ENCODE measurements at regions not wholly inside any gene's neighbourhood (a gene's known extent, or its start where the extent isn't known, plus 50 kb on each side); places are given as distances from the start of the nearest gene placed in this dataset.

DNA sequence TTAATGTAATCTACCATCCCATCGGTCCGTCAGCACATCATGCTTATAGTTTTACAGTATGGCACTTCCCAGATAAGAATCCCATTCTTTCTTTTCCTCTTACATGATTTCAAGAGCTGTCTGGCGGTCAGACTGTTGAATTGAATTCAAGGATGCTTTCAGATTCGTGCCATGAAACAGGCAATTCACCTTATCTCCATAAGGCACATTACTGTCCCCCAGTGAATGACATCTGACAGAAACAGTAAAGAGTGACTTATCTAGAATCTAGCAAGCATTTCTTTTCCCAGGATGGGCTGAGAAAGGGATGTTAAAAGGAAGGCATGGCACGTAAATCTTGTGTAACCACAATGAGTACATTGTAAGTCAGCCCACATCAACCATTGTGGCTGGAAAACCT lies 61.1 kb upstream of the SEM1 start:
- no peak for TF ChIP-seq MBNL3 (CRISPR knock-in tag; conservative IDR thresholded peaks at IDR 0.05)
- TF ChIP-seq TEAD3 (CRISPR knock-in tag; optimal IDR thresholded peaks at IDR 0.05; ENCODE audit: borderline replicate concordance): no peak
- H3K4me2 ChIP-seq (ENCODE audit: low read depth, low read length): no peak overlapping the region
- no peak overlapping the region for H3K9ac ChIP-seq (ENCODE audit: insufficient read depth, low read depth, low read length)
- no peaks in the 10 kb centered on the region for H3K9me3 ChIP-seq (ENCODE audit: low read length)
- DNase-seq (ENCODE audit: low spot score) (no peak), ATAC-seq (no peak), FAIRE-seq (no peak)
- no TSS peak for BruUV-seq (replicated peaks)
- no peak overlapping the region for H2AFZ ChIP-seq (ENCODE audit: low read length)
- WGBS (ENCODE audit: low lambda C conversion rate): 66% methylated on average over 5 of the region's 5 CpGs
- H3K79me2 ChIP-seq (ENCODE audit: insufficient read depth, low read length): no peaks in the 10 kb centered on the region
- H3K27ac ChIP-seq (ENCODE audit: extremely low read length, insufficient read depth, low read length): no peak overlapping the region
- no peaks in the 10 kb centered on the region for H3K27me3 ChIP-seq (ENCODE audit: control insufficient read depth in 1 of 2, insufficient read depth in 2 of 2, low read length in 2 of 2)
- H4K20me1 ChIP-seq (ENCODE audit: insufficient read depth, low read length): no peaks in the 10 kb centered on the region
- ChIA-PET POLR2A (no interaction called here), CTCF (ENCODE audit: low intra/inter-chr PET ratio, low total read pairs) (no interaction called here)
- intact Hi-C loops (cut with micrococcal nuclease; ENCODE audit: unreplicated experiment) (loop anchor here (10.0 kb wide), 1 partner anchor 696 kb away; no protein-coding TSS in a partner anchor), in situ Hi-C loops (cut with HindIII; ENCODE audit: extremely low pct_ligation_motif_present, low pct_unique_long_range_greater_than_20kb) (loop anchor here (25.0 kb wide), 1 partner anchor 858 kb away; no protein-coding TSS in a partner anchor)
- no peak overlapping the region for H3K4me3 ChIP-seq (replicated peaks in 1 of 3; ENCODE audit: insufficient read depth in 1 of 3, low read depth in 2 of 3, low read length in 3 of 3)
- H3K36me3 ChIP-seq (replicated peaks in 1 of 2; ENCODE audit: control insufficient read depth in 1 of 2, insufficient read depth in 2 of 2, low read length in 2 of 2): no peaks in the 10 kb centered on the region
- H3K4me1 ChIP-seq (ENCODE audit: insufficient read depth, low read length): no peaks in the 10 kb centered on the region

DNA sequence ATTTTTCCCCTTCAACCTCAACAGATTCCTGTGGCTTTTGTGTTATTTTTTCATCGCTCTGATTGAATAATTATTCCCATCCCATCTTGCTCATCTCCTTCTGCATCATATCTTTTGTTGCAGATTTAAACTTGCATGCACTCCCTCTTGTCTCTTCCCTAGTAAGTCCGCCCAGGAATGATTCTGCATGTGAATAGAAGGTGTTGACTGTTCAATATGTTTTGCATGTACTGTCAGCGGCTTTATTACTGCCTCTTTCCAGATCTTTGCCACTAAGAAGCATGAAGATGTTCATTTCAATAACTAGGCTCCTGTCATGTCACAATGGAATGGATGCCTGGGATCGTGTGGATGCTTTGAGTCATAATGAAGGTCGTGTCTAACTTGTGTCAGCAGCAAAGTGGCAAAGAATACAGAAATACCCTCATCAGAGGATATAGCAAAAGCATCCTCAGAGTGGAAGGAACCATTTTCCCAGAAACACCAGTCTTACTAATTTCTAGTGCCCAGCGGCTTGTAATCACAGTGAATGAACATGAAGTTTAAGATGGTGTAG lies 62.6 kb upstream of the SEM1 start:
- H3K4me3 ChIP-seq (replicated peaks in 1 of 3; ENCODE audit: insufficient read depth in 1 of 3, low read depth in 2 of 3, low read length in 3 of 3): no peak overlapping the region
- no peak for FAIRE-seq
- intact Hi-C loops (cut with micrococcal nuclease; ENCODE audit: unreplicated experiment): loop anchor here (10.0 kb wide), 1 partner anchor 697 kb away; no protein-coding TSS in a partner anchor
- in situ Hi-C loops (cut with HindIII; ENCODE audit: extremely low pct_ligation_motif_present, low pct_unique_long_range_greater_than_20kb): loop anchor here (25.0 kb wide), 1 partner anchor 860 kb away; no protein-coding TSS in a partner anchor
- no peak for DNase-seq (ENCODE audit: low spot score)
- H2AFZ ChIP-seq (ENCODE audit: low read length): no peak overlapping the region
- no peak overlapping the region for H3K4me2 ChIP-seq (ENCODE audit: low read depth, low read length)
- TF ChIP-seq CHD2 (IDR thresholded peaks at IDR 0.05; ENCODE audit: low read depth, low read length): no peak
- TF ChIP-seq ISL2 (CRISPR knock-in tag; IDR thresholded peaks at IDR 0.05): no peak
- TF ChIP-seq, protein P1, sequence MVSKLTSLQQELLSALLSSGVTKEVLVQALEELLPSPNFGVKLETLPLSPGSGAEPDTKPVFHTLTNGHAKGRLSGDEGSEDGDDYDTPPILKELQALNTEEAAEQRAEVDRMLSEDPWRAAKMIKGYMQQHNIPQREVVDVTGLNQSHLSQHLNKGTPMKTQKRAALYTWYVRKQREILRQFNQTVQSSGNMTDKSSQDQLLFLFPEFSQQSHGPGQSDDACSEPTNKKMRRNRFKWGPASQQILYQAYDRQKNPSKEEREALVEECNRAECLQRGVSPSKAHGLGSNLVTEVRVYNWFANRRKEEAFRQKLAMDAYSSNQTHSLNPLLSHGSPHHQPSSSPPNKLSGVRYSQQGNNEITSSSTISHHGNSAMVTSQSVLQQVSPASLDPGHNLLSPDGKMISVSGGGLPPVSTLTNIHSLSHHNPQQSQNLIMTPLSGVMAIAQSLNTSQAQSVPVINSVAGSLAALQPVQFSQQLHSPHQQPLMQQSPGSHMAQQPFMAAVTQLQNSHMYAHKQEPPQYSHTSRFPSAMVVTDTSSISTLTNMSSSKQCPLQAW (CRISPR knock-in tag; IDR thresholded peaks at IDR 0.05): no peak
- TF ChIP-seq KLF9 (CRISPR knock-in tag; IDR thresholded peaks at IDR 0.05; ENCODE audit: low read depth): no peak
- TF ChIP-seq YEATS4 (CRISPR knock-in tag; IDR thresholded peaks at IDR 0.05; ENCODE audit: borderline replicate concordance): no peak
- no peak for TF ChIP-seq ZFP90 (CRISPR knock-in tag; IDR thresholded peaks at IDR 0.05; ENCODE audit: borderline replicate concordance)
- no peak for TF ChIP-seq SAP130 (CRISPR knock-in tag; IDR thresholded peaks at IDR 0.05; ENCODE audit: low read depth)
- TF ChIP-seq KLF13 (CRISPR knock-in tag; IDR thresholded peaks at IDR 0.05): no peak
- TF ChIP-seq NBN (conservative IDR thresholded peaks at IDR 0.05): no peak
- TF ChIP-seq MAFG (CRISPR knock-in tag; IDR thresholded peaks at IDR 0.05): no peak
- no peak for TF ChIP-seq ZNF441 (CRISPR knock-in tag; IDR thresholded peaks at IDR 0.05; ENCODE audit: borderline replicate concordance)
- TF ChIP-seq ZZZ3 (CRISPR knock-in tag; IDR thresholded peaks at IDR 0.05; ENCODE audit: borderline replicate concordance): no peak
- TF ChIP-seq TFDP1 (CRISPR knock-in tag; IDR thresholded peaks at IDR 0.05; ENCODE audit: borderline replicate concordance): no peak
- no peak overlapping the region for H3K27ac ChIP-seq (ENCODE audit: extremely low read length, insufficient read depth, low read length)
- ATAC-seq: no peak
- no peaks in the 10 kb centered on the region for H3K36me3 ChIP-seq (replicated peaks in 1 of 2; ENCODE audit: control insufficient read depth in 1 of 2, insufficient read depth in 2 of 2, low read length in 2 of 2)
- no peaks in the 10 kb centered on the region for H3K9me3 ChIP-seq (ENCODE audit: low read length)
- no peaks in the 10 kb centered on the region for H3K27me3 ChIP-seq (ENCODE audit: control insufficient read depth in 1 of 2, insufficient read depth in 2 of 2, low read length in 2 of 2)
- ChIA-PET POLR2A (no interaction called here), CTCF (ENCODE audit: low intra/inter-chr PET ratio, low total read pairs) (no interaction called here)
- 16% methylated on average over 6 of the region's 6 CpGs for WGBS (ENCODE audit: low lambda C conversion rate)
- no peak overlapping the region for H3K9ac ChIP-seq (ENCODE audit: insufficient read depth, low read depth, low read length)
- no peaks in the 10 kb centered on the region for H3K4me1 ChIP-seq (ENCODE audit: insufficient read depth, low read length)
- no peaks in the 10 kb centered on the region for H3K79me2 ChIP-seq (ENCODE audit: insufficient read depth, low read length)
- no TSS peak for BruUV-seq (replicated peaks)
- no peaks in the 10 kb centered on the region for H4K20me1 ChIP-seq (ENCODE audit: insufficient read depth, low read length)
